Right ventricle myocardium inferior (tissue), 1 donor: ENCODE measurements at regions not wholly inside any gene's neighbourhood (a gene's known extent, or its start where the extent isn't known, plus 50 kb on each side); places are given as distances from the start of the nearest gene placed in this dataset.

Source experiments
- ATAC-seq: fragments of 200-7000 bp; cut with Tn5 transposase; one replicate; pipeline ENCODE4 v1.9.1; 2020; ENCODE audit warnings: mild to moderate bottlenecking, moderate library complexity
- DNase-seq: peaks from one replicate; pipeline ENCODE4 v3.0.0; 2021; ENCODE audit errors: missing footprints
- intact Hi-C: fragments of 100-400 bp; cut with DNase I; formaldehyde crosslinking; loops from one replicate; pipeline ENCODE4 v1.11.0; 2022
- donor health status: DM: no; HTN: yes; CAD: no; lungs with severe emphysema.

- no peak for ATAC-seq
- no peak for DNase-seq
- intact Hi-C loops, result no loop called here
Measured at GRCh38 chr13:111861319-111861718, 205.6 kb upstream of the SOX1 start.

DNA sequence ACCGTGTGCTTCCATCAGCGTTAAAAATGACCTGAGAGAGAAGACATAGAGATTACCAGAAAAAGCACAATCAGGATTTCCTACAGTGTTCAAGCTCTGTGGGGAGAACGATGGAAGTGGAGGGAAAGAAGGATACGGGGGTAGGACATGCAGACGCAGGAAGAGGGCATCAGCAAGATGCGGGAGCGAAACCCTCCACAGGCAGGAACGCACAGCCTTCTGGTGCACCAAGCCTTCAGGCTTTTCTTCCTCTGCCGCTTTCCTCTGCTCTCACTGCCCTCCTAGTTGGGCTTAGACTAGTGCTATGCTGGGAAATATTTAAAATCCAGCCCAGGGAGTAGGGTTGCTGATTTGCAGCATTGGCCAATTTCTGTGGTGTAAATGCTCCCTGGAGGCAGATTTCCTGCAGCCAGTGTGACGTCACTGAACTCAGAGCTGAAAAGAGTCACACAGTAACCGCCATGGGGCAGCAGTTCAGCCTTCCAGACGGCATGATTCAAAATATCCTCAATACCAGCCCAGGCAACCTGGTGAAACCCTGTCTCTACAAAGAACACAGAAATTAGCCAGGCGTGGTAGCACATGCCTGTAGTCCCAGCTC, 205.1 kb upstream of the SOX1 start:
- intact Hi-C loops, result no loop called here
- no peak for DNase-seq
- ATAC-seq, result no peak

DNA sequence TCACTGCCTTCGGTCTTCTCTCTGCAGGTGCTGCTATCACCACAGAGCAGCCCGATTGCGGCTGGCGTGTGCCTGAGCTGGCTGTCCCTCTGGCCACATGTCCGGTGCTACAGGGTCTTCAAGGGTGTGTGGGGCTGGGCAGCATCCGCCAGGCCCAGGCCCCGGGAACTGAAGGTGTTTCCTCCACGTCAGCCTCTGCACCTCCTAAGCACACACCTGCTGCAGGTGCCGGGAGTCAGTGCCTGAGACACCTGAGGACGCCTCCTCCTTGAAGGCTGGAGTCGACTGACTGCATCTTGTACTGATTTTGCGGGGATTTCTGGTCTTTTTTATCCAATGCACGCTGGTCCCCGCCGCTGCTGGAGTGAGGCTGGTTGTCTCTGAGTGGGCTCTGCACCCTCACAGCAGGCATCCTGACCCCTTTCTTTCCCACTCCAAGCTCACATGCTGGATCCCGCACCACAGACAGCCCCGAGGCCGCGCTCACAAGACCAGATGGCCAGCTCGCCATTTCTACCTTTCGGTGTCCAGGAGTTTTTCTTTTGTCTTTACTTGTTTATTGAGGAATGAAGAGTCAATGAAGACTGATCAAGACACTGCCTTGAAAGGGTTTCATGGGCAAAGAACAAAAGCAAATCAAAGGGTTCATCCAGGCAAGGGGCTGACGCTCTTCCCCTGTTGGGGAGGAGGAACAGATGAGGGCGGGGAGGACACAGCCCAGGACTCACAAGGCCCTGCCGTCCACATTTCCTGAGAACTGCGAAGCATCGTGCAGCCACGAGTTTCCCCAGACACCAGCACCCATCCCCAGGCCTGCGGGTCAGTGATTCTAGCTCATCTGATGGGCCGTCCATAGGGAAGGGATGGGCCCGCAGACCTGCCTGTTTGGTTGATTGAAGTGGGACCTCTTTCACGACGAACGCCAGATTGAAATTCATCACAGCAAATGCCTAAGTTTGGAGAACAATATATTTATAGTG, 203.8 kb upstream of the SOX1 start:
- DNase-seq (no peak), ATAC-seq (no peak)
- intact Hi-C loops, result no loop called here

- no peak for DNase-seq
- ATAC-seq, result no peak
- intact Hi-C loops, result no loop called here
Measured at GRCh38 chr13:111864566-111864965, 202.4 kb upstream of the SOX1 start.

GRCh38 chr13:111865046-111865445, 201.9 kb upstream of the SOX1 start:
- DNase-seq (no peak), ATAC-seq (no peak)
- intact Hi-C loops, result no loop called here

- intact Hi-C loops, result no loop called here
- DNase-seq (no peak), ATAC-seq (no peak)
Measured at GRCh38 chr13:111865826-111866225, 201.1 kb upstream of the SOX1 start.

DNA sequence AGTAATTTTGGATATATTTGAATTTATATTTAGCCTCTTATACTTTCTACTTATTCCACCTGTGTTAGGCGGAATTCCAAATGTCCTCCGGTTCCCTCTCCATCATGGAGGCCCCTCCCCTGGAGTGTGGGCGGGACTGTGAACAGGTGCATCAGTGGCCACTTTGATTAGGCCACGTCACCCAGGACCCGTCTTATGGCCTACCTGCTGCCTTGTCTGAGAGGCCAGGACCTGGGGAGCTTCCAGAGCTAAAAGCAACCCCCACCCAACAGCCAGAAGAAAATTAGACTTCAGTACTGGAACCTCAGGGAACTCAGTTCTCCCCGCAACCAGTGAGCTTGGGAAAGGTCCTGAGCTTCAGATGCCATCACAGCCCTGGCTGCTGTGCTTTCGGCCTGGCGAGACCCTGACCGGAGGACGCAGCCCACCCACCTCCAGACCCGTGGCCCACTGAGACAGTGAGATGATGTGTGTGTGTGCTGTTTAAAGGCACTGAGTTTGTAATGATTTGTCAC, 200.2 kb upstream of the SOX1 start:
- intact Hi-C loops, result no loop called here
- no peak for ATAC-seq
- no peak for DNase-seq

DNA sequence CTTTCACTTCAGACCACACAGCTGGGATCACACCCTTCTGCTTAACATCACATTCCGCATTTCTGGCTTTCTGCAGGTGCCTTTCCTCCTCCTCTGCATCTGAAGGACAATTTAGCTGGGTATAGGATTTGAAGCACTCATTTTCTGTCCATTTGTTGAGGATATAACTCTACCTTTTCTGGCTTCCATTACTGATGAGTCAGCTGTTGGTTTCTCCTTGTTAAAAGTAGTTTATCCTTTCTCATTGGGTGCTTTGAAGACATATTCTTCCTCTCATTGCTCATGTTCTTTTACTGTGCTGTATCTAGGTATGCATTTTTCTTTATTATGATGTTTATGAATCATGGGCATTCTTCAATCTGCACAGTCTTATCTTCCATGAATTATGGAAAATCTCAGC, 199.3 kb upstream of the SOX1 start:
- ATAC-seq (no peak), DNase-seq (no peak)
- intact Hi-C loops, result no loop called here

- DNase-seq (no peak), ATAC-seq (no peak)
- intact Hi-C loops, result no loop called here
Measured at GRCh38 chr13:111868716-111869115, 198.2 kb upstream of the SOX1 start.

DNA sequence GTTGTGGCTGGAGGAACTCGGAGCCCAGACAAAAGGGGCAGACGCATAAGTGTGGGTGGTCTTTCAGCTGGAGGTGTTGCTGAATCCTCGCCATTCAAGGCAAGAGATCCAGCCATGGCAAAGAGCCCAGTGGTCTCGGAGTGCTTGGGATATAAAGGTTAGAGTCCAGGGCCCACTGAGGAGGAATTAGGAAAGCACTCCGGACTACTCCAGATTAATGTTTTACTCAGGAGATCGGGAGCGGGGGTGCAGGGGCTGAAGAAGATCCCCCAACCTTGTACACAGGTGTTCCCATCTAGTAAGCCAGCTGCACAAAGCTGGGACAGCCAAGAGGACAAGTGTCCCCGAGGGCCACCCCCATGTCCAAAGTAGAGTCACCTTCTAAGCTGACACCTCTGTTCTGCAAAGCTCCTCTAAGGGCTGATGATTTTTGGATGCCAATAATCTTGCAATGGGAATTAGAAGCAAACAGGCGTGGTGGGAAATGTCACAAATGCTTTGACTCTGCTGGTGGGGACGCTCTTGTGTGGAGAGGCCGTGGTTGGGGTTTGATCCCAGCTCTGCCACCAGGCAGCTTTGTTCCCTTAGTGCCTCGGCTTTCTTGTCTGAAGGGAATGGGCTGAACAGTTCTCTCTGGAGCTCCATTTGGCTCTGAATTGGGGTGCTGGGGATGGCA, 194.3 kb upstream of the SOX1 start:
- ATAC-seq, result no peak
- no peak for DNase-seq
- intact Hi-C loops, result no loop called here

DNA sequence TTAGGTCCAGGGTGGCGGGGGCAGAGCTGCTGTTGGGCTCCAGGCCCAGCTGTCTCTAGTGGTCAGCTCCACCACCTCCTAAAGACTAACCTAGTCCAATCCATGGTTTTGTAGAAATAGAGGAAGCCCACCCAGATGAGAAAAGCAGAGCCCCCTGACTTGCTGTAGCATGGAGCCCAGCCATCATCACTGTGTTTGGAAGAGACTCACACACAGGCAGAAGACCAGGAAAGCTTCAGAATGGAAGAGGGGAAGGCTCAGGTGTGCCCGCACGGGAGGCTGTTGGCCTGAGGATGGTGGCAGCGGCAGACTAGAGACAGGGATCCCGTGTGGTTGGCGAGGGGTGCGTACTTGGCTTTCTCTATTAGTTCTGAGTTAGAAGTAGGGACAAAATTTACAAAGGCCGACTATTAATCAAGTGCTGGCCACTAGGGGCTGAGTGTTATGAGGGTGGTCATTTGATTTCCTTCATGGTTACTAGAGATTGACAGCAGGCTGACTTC, 193.2 kb upstream of the SOX1 start:
- DNase-seq (no peak), ATAC-seq (no peak)
- intact Hi-C loops, result no loop called here

DNA sequence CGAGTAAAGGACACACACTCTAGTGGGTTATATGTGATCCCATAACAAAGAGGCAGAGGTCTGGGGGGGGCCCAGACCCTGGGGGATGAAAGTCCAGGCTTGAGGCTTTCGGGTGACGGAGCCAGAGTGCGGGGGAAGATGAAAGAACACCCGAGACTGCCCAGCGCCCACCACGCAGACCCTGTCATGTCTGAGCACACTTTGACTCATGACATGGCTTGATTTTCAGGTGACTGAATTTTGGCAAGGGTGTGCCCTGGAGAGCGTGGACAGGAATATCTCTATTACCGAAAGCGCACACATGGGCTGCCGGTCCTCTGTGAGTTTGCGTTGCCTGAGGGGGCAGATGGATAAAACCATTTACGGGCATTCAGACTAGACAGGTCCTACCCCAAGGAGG, 192.0 kb upstream of the SOX1 start:
- intact Hi-C loops, result no loop called here
- DNase-seq (no peak), ATAC-seq (no peak)

- intact Hi-C loops, result no loop called here
- DNase-seq (no peak), ATAC-seq (no peak)
Measured at GRCh38 chr13:111875915-111876314, 191.0 kb upstream of the SOX1 start.

GRCh38 chr13:111876506-111876905, 190.4 kb upstream of the SOX1 start:
- DNase-seq (no peak), ATAC-seq (no peak)
- intact Hi-C loops, result no loop called here

DNA sequence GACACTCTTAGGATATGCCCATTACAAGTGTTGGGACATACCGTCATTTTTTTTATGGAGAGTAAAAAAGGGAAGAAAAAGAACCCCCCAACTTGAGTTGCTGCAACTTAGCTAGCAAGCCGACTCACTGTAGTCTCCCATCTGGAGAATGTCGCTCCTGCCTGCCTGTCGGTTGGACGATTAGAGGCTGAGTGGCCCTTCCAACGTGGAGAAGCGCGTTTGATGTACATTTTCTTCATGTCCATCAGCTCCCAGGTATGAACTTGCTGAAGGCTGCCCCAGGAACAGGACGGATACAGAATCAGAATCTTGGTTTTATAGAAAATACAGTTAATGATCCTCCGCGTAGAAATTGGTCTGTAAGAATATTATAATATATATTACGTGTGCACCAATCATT, 189.0 kb upstream of the SOX1 start:
- DNase-seq, result no peak
- no peak for ATAC-seq
- intact Hi-C loops, result no loop called here

DNA sequence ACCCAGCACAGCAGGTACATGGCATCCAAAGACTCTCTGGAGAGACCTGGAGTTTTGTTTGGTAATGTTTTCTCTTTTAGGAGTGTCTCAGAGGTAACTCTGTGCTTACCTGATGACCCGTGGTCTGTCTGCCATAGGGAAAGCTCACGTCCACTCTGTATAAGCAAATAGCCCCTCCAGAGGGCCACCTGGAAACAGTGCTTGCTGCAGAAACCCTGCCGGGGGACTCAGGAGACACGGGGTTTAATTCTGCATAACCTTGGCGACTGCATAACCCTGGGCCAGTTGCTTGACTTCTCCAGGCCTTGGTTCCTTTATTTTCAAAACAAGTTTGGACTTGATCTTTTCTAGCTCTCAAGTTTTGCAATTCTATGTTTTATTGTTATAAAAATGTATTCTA, 187.2 kb upstream of the SOX1 start:
- intact Hi-C loops, result no loop called here
- no peak for ATAC-seq
- DNase-seq, result no peak

DNA sequence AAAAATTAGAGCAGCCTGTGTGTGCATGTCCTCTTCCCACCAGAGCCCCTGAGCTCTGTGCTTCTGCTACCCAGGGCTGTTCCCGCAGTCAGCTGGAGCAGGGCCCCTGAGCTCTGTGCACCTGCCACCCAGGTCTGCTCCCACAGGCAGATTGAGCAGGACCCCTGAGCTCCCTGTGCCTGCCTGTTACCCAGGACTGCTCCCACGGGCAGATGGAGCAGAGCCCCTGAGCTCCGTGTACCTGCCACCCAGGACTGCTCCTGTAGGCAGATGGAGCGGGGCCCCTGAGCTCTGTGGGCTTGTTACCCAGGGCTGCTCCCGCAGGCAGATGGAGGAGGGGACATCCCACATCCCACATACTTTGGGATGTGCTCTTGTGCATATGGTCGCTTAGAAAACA, 186.8 kb upstream of the SOX1 start:
- ATAC-seq (no peak), DNase-seq (no peak)
- intact Hi-C loops, result no loop called here

DNA sequence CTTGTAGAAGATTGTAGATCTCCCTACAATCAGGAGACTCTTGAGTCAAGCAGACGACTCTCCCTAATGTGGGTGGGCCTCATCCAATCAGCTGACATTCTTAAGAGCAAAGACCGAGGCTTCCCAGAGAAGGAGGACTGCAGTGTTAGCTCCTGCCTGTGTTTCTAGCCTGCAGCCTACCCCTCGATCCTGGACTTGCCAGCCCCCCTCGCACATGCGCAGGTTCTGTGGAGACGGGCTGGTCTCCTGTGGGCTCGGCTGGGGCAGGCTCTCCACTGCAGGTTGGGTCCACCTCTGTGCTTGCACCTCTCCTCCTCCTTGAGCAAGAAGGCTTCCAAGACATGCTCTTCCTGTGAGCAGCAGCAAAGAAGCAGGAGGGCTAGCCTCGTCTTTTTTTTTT, 185.2 kb upstream of the SOX1 start:
- intact Hi-C loops, result no loop called here
- ATAC-seq (no peak), DNase-seq (no peak)

- no peak for ATAC-seq
- DNase-seq, result no peak
- intact Hi-C loops, result no loop called here
Measured at GRCh38 chr13:111882351-111882750, 184.6 kb upstream of the SOX1 start.
